HepG2 (cell line): ENCODE measurements at regions not wholly inside any gene's neighbourhood (a gene's known extent, or its start where the extent isn't known, plus 50 kb on each side); places are given as distances from the start of the nearest gene placed in this dataset.

Source experiments
- ATAC-seq: fragments of 200-7000 bp; cut with Tn5 transposase; 3 replicates; pipeline ENCODE4 v1.9.1; 2020; ENCODE audit warnings: mild to moderate bottlenecking, moderate library complexity
- BruUV-seq: library from RNA; stranded (reverse); fragments of 400-500 nt; replicated peaks from 2 replicates; lab custom pipeline; 2021; lab: Mats Ljungman, UMichigan
- CTCF ChIA-PET: fragments of 300-600 bp; formaldehyde crosslinking; extraction: SDS; loops from one replicate; lab custom pipeline; 2021; ENCODE audit warnings: low total read pairs, inconsistent platforms, low intra/inter-chr PET ratio; lab: Yijun Ruan, JAX
- POLR2A ChIA-PET: fragments of 350-600 bp; sonication (Branson Sonifier 250); formaldehyde crosslinking; loops from one replicate; lab custom pipeline; 2020; ENCODE audit warnings: antibody characterized with exemption, inconsistent platforms; lab: Yijun Ruan, JAX
- DNase-seq: peaks from one replicate; pipeline ENCODE4 v3.0.0-alpha.2; 2015; ENCODE audit warnings: low spot score
- FAIRE-seq: peaks from 3 replicates; lab custom pipeline; 2011; peaks lifted over from hg19 to GRCh38; lab: Jason Lieb, UNC
- H2AFZ ChIP-seq: one replicate; pipeline ENCODE4 v1.6.1; 2011; ENCODE audit warnings: low read length, inconsistent platforms
- H3K27ac ChIP-seq: fragments of 300-600 bp; 3 replicates; pipeline ENCODE4 v1.8.0; 2011; ENCODE audit warnings: mixed run types, mild to moderate bottlenecking, mixed read lengths, low read length, inconsistent platforms; ENCODE audit not compliant: insufficient read depth; ENCODE audit errors: extremely low read length
- H3K27me3 ChIP-seq, 2 experiments: fragments of 200-600 bp in 1 of 2; 2 replicates in 1 of 2; 3 replicates in 1 of 2; pipeline versions ENCODE4 v1.6.0 to v1.8.0; 2011; ENCODE audit warnings: low read length in 2 of 2, mild to moderate bottlenecking in 2 of 2, moderate library complexity in 2 of 2, inconsistent platforms in 1 of 2; ENCODE audit not compliant: insufficient read depth in 2 of 2, control insufficient read depth in 1 of 2
- H3K36me3 ChIP-seq, 2 experiments: fragments of 200-600 bp in 1 of 2; replicated peaks in 1 of 2; 2 replicates in 1 of 2; 3 replicates in 1 of 2; pipeline versions ENCODE4 v1.5.1 to v1.8.0; 2011; ENCODE audit warnings: low read length in 2 of 2, inconsistent platforms in 1 of 2; ENCODE audit not compliant: insufficient read depth in 2 of 2, control insufficient read depth in 1 of 2
- H3K4me1 ChIP-seq: 2 replicates; pipeline ENCODE4 v1.5.1; 2012; ENCODE audit warnings: low read length, inconsistent platforms; ENCODE audit not compliant: insufficient read depth
- H3K4me2 ChIP-seq: 2 replicates; pipeline ENCODE4 v1.6.0; 2011; ENCODE audit warnings: low read depth, low read length, inconsistent platforms
- H3K4me3 ChIP-seq, 3 experiments: fragments of 200-600 bp in 1 of 3; sonication (generic), shearing (Covaris generic) in 1 of 3; replicated peaks in 1 of 3; 2 replicates each; pipeline ENCODE4 v1.5.1; 2011 to 2016; ENCODE audit warnings: low read length in 3 of 3, inconsistent platforms in 2 of 3, low read depth in 2 of 3, mild to moderate bottlenecking in 2 of 3, control low read depth in 1 of 3, mixed read lengths in 1 of 3; ENCODE audit not compliant: insufficient read depth in 1 of 3
- H3K79me2 ChIP-seq: one replicate; pipeline ENCODE4 v1.6.1; 2011; ENCODE audit warnings: low read length, inconsistent platforms; ENCODE audit not compliant: insufficient read depth
- H3K9ac ChIP-seq: 2 replicates; pipeline ENCODE4 v1.6.0; 2011; ENCODE audit warnings: mild to moderate bottlenecking, low read depth, low read length, inconsistent platforms; ENCODE audit not compliant: insufficient read depth
- H3K9me3 ChIP-seq: 2 replicates; pipeline ENCODE4 v1.5.1; 2012; ENCODE audit warnings: mild to moderate bottlenecking, low read length
- H4K20me1 ChIP-seq: 2 replicates; pipeline ENCODE4 v1.6.0; 2011; ENCODE audit warnings: inconsistent platforms, mild to moderate bottlenecking, low read length, moderate library complexity; ENCODE audit not compliant: insufficient read depth
- AHDC1 ChIP-seq: sonication (generic); formaldehyde crosslinking; IDR thresholded peaks from 2 replicates; pipeline ENCODE4 v1.5.1; 2020; ENCODE audit warnings: mild to moderate bottlenecking, missing genetic modification reagents, borderline replicate concordance
- CENPX ChIP-seq: sonication (generic); formaldehyde crosslinking; IDR thresholded peaks from 2 replicates; pipeline ENCODE4 v1.9.0; 2021; ENCODE audit warnings: mild to moderate bottlenecking, missing genetic modification reagents, moderate library complexity
- SYNCRIP ChIP-seq: fragments of 200-400 bp; formaldehyde crosslinking; IDR thresholded peaks from 2 replicates; pipeline ENCODE4 v1.6.1; 2018; ENCODE audit warnings: mild to moderate bottlenecking, low read depth, low read length; ENCODE audit not compliant: insufficient read depth
- WGBS: methylation state at CpG from one replicate; pipeline ENCODE4 v1.1.6; 2017; ENCODE audit warnings: low lambda C conversion rate; 5-methylcytosine and 5-hydroxymethylcytosine counted together
- in situ Hi-C: cut with HindIII; loops from 2 replicates; pipeline ENCODE4 v1.10.0; 2017; ENCODE audit warnings: low pct_unique_long_range_greater_than_20kb; ENCODE audit not compliant: extremely low pct_ligation_motif_present
- intact Hi-C: fragments of 100-400 bp; cut with micrococcal nuclease; formaldehyde crosslinking; loops from one replicate; pipeline ENCODE4 v1.10.0; 2022; ENCODE audit not compliant: unreplicated experiment
- TF ChIP-seq, protein P1 (sequence below): sonication (generic); formaldehyde crosslinking; IDR thresholded peaks from 2 replicates; pipeline ENCODE4 v1.5.0; 2020; ENCODE audit warnings: missing genetic modification reagents
- TF ChIP-seq, protein P2 (sequence below): sonication (generic); formaldehyde crosslinking; IDR thresholded peaks from 2 replicates; pipeline ENCODE4 v1.9.0; 2021; ENCODE audit warnings: missing genetic modification reagents, borderline replicate concordance

- H3K36me3 ChIP-seq, result no peaks in the 10 kb centered on the region
- H4K20me1 ChIP-seq, result no peaks in the 10 kb centered on the region
- POLR2A ChIA-PET, result no interaction called here
- TF ChIP-seq AHDC1 (CRISPR knock-in tag), result no peak
- no peak for TF ChIP-seq SYNCRIP
- TF ChIP-seq, protein P1, sequence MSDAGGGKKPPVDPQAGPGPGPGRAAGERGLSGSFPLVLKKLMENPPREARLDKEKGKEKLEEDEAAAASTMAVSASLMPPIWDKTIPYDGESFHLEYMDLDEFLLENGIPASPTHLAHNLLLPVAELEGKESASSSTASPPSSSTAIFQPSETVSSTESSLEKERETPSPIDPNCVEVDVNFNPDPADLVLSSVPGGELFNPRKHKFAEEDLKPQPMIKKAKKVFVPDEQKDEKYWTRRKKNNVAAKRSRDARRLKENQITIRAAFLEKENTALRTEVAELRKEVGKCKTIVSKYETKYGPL, result no peak
- TF ChIP-seq, protein P2, sequence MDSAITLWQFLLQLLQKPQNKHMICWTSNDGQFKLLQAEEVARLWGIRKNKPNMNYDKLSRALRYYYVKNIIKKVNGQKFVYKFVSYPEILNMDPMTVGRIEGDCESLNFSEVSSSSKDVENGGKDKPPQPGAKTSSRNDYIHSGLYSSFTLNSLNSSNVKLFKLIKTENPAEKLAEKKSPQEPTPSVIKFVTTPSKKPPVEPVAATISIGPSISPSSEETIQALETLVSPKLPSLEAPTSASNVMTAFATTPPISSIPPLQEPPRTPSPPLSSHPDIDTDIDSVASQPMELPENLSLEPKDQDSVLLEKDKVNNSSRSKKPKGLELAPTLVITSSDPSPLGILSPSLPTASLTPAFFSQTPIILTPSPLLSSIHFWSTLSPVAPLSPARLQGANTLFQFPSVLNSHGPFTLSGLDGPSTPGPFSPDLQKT, result no peak
- no peak for TF ChIP-seq CENPX
- H3K4me3 ChIP-seq, result no peak overlapping the region
- H3K9me3 ChIP-seq, result no peaks in the 10 kb centered on the region
- no peaks in the 10 kb centered on the region for H3K79me2 ChIP-seq
- H3K27me3 ChIP-seq, result peaks cover 3 to 8% of the 10 kb centered on the region in 2 experiments; a peak in 3 of 5 replicates
- no peaks in the 10 kb centered on the region for H3K4me1 ChIP-seq
- DNase-seq (no peak), ATAC-seq (no peak), FAIRE-seq (no peak)
- H2AFZ ChIP-seq, result no peak overlapping the region
- H3K27ac ChIP-seq, result no peak overlapping the region
- in situ Hi-C loops (no loop called here), intact Hi-C loops (no loop called here)
- WGBS, result 38% methylated on average over 11 of the region's 11 CpGs
- BruUV-seq, result no TSS peak
- no peak overlapping the region for H3K9ac ChIP-seq
- CTCF ChIA-PET, result no interaction called here
- no peak overlapping the region for H3K4me2 ChIP-seq
Measured at GRCh38 chr9:96073531-96074480, 198.3 kb downstream of the ERCC6L2 start.
